ENCODE measurements at regions not wholly inside any gene's neighbourhood (a gene's known extent, or its start where the extent isn't known, plus 50 kb on each side); places are given as distances from the start of the nearest gene placed in this dataset.
"Not testable (repeated sequence)": the region's sequence is repeated elsewhere in the genome, so short reads cannot be mapped to it uniquely, and the experiment has no call there.

DNA sequence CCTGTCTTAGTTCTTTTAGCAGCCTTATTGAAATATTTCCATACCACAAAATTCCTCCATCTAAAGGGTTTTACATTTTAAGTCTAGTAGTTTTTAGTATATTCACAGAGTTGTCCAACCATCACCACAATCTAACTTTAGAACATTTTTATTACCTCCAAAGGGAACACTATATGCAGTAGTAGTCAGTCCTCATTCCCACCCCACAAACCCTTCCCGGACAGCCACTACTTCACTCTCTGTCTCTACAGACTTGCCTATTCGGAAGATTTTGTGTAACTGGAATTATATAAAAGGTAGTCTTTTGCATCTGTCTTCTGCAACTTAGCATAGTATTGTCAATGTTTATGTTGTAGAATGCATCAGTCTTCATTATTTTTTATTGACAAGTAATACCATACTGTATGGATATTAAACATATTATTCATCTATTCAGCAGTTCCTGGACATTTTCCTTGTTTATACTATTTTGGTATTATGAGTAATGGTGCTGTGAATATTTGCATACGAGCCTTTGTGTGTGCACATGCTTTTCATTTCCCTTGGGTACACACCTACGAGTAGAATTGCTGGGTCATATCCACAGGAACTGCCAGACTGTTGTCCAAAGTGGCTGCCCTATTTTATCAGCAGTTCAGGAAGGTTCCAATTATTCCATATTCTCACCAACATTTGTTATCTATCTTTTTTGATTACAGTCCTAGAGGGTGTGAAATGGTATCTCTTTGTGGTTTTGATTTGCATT lies 60.9 kb upstream of the LANCL2 start:
- no peak for DNase-seq

DNA sequence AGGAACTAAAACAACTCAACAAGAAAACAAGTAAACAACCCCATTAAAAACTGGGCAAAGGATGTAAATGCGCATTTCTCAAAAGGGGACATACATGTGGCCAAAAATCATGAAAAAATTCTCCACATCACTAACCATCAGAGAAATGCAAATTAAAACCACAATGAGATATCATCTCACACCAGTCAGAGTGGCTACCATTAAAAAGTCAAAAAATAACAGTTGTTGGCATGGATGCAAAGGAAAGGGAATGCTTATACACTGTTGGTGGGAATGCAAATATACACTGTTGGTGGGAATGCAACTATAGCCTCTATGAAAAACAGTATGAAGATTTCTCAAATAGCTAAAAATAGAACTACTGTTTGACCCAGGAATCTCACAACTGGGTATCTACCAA lies 60.0 kb upstream of the LANCL2 start:
- no peak for DNase-seq

DNA sequence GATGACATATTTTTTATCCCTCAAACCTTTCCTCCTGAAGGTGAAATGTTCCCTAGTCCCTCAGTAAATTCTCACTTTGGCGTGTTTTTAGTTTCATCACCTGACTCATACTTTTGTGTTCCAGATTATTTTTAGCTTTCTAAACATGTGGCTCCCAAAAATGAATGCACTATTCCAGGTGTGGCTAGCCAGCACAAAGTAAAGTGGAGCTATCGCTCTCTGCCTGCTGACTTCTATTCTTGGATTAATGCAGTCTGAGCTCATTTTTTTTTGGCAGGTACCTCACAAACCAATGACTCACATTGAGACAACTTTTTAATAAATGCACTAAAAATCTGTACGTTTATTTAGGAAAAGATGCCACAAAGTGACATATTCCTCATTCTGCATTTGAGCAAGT lies 58.8 kb upstream of the LANCL2 start:
- no peak for DNase-seq

DNA sequence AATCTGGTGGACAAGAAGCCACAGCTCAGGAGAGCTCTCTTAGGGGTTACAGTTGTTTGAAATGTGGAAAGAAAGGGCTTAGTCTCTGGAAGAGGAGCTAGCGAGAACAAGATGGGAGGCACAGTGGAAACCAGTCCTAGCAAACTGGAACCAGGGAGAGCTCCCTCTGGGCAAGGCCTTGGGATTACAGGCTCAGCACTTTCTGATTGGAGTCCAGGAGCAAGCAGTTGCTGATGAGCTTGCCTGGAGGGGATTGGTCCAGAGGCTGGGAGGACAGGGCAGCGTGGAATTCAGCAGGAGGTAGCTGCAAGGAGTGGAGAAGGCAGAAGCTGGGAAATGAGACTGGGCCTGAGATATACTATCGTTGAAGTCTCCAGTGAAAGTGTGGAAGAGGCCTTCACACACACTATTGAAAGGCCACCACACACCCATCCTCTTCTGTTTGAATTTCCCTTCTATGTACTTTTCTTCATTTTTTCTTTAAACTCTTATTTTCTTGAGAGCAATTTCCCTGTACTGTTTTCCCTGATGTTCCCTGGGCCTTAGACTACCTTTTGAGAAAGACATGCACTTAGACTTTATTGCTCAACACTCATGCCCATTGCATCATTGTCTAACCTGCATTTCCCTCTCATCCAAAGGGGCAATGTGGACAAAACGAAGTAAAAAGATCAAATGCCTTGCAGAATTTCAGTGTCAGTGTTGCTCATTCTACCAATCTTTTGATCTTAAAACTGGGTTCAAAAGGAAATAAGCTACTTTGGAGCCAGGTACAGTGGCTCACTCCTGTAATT lies 57.8 kb upstream of the LANCL2 start:
- DNase-seq: no peak

DNA sequence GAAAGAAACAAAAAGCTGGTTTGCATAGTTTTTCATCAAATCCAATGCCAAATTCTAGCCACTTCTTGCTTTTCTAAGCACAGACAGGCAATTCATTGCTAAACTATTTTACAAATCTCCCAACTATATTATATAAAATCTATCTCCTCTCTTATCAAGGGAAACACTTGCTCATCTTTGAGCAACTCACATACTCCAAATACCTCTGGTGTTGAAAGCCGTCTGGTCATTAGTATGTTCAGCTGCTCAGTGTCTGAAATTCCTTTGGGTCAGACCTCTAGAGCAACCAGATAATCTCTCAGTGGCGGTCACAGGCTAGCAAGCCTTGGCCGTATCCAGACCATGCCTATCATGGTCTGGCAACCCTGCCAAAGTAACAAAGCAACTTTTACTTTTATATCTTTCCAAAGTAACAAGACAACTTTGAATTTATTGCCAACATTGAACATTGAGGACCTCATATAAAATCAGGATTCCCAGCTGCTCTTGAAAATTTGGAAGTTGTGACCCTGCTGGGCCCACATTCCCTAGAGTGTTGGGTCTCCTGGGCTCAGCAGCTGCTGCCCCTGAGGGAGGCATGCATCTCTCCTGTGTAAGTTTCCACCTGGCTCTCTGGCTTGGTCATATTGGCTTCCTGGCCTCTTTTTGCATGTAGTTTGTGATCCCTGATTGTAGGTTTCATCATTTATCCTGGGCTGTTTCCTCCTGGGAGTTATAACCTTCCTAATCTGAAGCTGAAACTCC lies 56.8 kb upstream of the LANCL2 start:
- no peak for DNase-seq

DNA sequence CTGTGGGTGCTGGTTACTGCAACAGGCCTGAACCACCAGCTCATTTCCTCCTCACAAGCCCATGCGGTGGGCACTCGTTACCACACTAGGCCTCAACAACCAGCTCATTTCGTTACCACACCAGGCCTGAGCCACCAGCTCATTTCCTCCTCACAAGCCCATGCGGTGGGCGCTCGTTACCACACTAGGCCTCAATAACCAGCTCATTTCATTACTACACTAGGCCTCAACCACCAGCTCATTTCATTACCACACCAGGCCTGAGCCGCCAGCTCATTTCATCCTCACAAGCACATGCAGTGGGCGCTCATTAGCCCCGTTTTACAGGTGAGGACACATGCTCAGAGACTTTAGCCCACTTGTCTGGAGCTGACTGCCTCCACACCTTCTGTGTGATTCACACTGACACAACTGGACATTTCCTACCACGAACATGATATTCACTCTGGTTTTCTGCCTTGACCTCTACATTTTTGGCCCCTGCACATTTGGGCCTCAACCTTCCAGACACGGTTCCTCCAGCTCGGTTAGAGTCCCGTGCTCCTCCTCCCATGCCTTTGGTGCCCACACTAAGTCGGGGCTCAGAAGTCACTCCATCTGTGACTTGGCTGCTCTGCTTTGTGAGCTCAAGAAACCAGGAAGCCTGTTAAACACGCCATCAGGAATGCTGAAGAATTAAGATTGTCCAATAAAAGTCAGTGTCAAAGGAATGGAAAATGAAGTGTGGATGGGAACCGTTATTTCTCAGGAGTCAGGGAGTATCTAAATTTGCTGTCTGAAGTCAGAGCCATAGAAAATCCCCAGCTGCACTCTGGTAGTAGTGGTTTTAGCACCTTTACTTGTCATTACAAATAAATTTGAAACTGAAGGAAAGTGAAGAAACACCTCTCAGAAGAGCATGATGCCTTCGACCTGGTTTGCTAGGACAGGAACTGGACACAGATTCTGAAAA lies 55.8 kb upstream of the LANCL2 start:
- DNase-seq: no peak

DNA sequence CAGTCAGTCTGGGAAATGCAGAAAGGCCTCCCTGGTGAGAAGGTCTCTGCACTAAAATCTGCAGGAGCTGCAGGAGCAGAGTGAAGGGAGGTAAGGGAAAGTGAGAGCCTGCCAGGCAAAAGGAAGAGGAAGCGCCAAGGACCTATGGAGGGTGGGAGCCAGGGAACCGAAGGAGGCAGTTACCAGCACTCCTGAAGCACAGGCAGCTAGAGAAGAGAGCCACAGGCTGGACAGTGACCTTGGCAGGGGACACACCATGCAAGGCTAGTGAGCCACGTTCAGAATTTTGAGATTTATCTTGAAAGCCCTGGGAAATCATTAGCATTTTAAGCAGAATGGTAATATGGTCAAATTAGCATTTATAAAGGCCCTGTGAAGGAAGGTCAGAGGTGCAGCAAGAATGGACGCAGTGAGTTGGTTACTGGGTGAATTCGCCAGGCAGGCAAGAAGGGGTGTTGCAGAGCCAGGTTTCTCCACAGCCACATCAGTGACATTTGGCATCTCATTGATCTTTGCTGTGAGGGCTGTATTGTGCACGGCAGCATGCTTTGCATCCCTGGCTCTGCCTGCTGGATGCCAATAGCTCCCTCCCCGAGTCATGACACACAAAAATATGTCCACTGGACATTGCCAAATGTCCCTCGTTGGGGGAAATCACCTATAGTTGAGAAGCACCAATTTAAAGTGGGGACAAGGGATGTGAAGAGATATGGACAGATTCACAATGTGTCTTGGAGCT lies 54.7 kb upstream of the LANCL2 start:
- no peak for DNase-seq

DNA sequence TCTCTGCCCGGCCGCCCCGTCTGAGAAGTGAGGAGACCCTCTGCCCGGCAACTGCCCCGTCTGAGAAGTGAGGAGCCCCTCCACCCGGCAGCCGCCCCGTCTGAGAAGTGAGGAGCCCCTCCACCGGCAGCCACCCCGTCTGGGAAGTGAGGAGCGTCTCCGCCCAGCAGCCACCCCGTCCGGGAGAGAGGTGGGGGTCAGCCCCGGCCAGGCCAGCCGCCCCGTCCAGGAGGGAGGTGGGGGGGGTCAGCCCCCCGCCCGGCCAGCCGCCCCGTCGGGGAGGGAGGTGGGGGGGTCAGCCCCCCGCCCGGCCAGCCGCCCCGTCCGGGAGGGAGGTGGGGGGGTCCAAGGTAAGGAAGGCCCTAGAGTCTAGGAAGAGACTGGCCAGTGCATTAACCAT lies 53.2 kb upstream of the LANCL2 start:
- DNase-seq: not testable (repeated sequence)

DNA sequence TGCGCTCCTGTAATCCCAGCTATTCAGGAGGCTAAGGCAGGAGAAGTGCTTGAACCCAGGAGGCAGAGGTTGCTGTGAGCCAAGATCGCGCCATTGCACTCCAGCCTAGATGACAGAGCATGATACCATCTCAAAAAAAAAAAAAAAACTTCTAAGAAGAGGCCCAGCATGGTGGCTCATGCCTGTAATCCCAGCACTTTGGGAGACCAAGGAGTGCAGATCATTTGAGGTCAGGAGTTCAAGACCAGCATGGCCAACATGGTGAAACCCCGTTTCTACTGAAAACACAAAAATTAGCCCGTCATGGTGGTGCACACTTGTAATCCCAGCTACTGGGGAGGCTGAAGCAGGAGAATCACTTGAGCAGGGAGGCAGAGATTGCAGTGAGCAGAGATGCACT lies 51.5 kb upstream of the LANCL2 start:
- not testable (repeated sequence) for DNase-seq

DNA sequence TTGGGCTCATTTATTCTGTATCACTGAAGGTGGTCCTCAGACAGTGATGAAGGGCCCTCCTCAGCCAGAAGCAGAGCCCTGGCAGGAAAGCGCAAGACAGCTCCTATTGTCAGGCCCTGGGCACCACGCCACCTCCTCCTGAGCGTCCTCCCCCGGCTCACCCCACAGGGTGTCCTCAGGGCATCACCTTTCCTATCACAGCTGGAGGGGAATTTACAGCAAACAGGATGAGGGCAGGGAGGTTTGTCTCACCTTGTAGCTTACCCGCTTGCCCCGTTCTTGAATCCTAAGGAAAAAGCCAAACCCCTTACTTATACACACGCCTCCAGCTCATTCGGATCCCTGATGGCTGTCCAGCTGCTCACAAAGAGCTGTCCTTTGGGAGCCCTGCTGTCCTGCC lies 50.2 kb upstream of the LANCL2 start:
- no peak for DNase-seq

Measured in NCI-H1694 (cell line).